Ovary (tissue), 7 donors: ENCODE measurements at regions not wholly inside any gene's neighbourhood (a gene's known extent, or its start where the extent isn't known, plus 50 kb on each side); places are given as distances from the start of the nearest gene placed in this dataset.

ENCODE experiments used
- DNase-seq, 5 donors: peaks; one replicate each; pipeline ENCODE4 v3.0.0-alpha.2; 2019 to 2020
- H3K27ac ChIP-seq, 2 donors: fragments of 200-600 bp; one replicate each; pipeline versions ENCODE4 v1.5.1 to v1.8.0; 2019 to 2022
- H3K27me3 ChIP-seq: fragments of 200-600 bp; one replicate; pipeline ENCODE4 v1.8.0; 2022
- H3K36me3 ChIP-seq: fragments of 200-600 bp; sonication (generic); one replicate; pipeline ENCODE4 v1.5.1; 2019
- H3K4me1 ChIP-seq: one replicate; pipeline ENCODE4 v1.8.1; 2013; ENCODE audit warnings: mild to moderate bottlenecking, moderate library complexity; ENCODE audit not compliant: insufficient read depth
- H3K4me3 ChIP-seq: fragments of 200-600 bp; sonication (generic); one replicate; pipeline ENCODE4 v1.5.1; 2017
- H3K9me3 ChIP-seq, 2 donors: fragments of 200-600 bp in 1 of 2; sonication (generic) in 1 of 2; one replicate each; pipeline versions ENCODE4 v1.5.1 to v1.8.1; 2013 to 2019; ENCODE audit warnings: mild to moderate bottlenecking in 1 of 2, moderate library complexity in 1 of 2
- CTCF ChIP-seq, 3 donors: fragments of 450-650 bp in 2 of 3; fragments of 200-600 bp in 1 of 3; IDR thresholded peaks; one replicate each; pipeline versions ENCODE4 v1.5.1 to v1.8.0; 2016 to 2022; ENCODE audit warnings: antibody characterized with exemption in 3 of 3, mild to moderate bottlenecking in 1 of 3
- EP300 ChIP-seq: sonication (generic); formaldehyde crosslinking; IDR thresholded peaks from one replicate; pipeline ENCODE4 v1.6.1; 2017; ENCODE audit warnings: antibody characterized with exemption
- POLR2A ChIP-seq: fragments of 450-650 bp; IDR thresholded peaks from one replicate; pipeline ENCODE4 v1.6.1; 2017; ENCODE audit warnings: antibody characterized with exemption, mild to moderate bottlenecking, moderate library complexity
- WGBS, 3 donors: extraction: QIAGEN DNeasy Blood & Tissue Kit in 1 of 3; methylation state at CpG; one replicate each; pipeline versions ENCODE4 v1.1.5 to v1.1.7; 2013 to 2017; 5-methylcytosine and 5-hydroxymethylcytosine counted together
- intact Hi-C, 4 donors: fragments of 100-400 bp; cut with DNase I; formaldehyde crosslinking; loops; one replicate each; pipeline versions ENCODE4 v1.11.0 to v1.15.1; 2022 to 2023
- donor health status: DM: no; HTN: no; CAD: no; lungs with moderate emphysema.
- donor health status: DM: no; HTN: no; CAD: no.
- donor health status: Bipolar disorder and iron deficiency.
- donor health status: DM: no; HTN: no; CAD: no.
- donor health status: DM: yes; HTN: yes; CAD: no.

GRCh38 chr4:71259911-71260331 lies 78.9 kb upstream of the SLC4A4 start:
- Histone ChIP-seq H3K4me3 (no peak overlapping the region), H3K36me3 (no peaks in the 10 kb centered on the region), H3K9me3 (no peaks in the 10 kb centered on the region), H3K27me3 (no peaks in the 10 kb centered on the region), H3K4me1 (no peaks in the 10 kb centered on the region), H3K27ac (no peak overlapping the region)
- no peak for TF ChIP-seq POLR2A
- no peak for TF ChIP-seq CTCF (IDR thresholded peaks at IDR 0.05)
- no peak for TF ChIP-seq EP300
- DNase-seq = no peak
- intact Hi-C loops = no loop called here
- WGBS, 3 donors = 79 to 88% (median 83%) methylated on average over 3 of the region's 3 CpGs

GRCh38 chr4:71260544-71260943 lies 78.3 kb upstream of the SLC4A4 start:
- H3K9me3 ChIP-seq = no peaks in the 10 kb centered on the region
- H3K4me1 ChIP-seq = no peaks in the 10 kb centered on the region
- no peaks in the 10 kb centered on the region for H3K27me3 ChIP-seq
- 73 to 78% (median 74%) methylated on average over 1 of the region's 1 CpG for WGBS, 3 donors
- no peak for TF ChIP-seq EP300
- TF ChIP-seq CTCF (IDR thresholded peaks at IDR 0.05) = no peak
- TF ChIP-seq POLR2A = no peak
- H3K36me3 ChIP-seq = no peaks in the 10 kb centered on the region
- no peak overlapping the region for H3K27ac ChIP-seq
- no peak overlapping the region for H3K4me3 ChIP-seq
- intact Hi-C loops = no loop called here
- no peak for DNase-seq

GRCh38 chr4:71261001-71261400 lies 77.8 kb upstream of the SLC4A4 start:
- H3K36me3 ChIP-seq = no peaks in the 10 kb centered on the region

GRCh38 chr4:71261633-71262121 lies 77.1 kb upstream of the SLC4A4 start:
- Histone ChIP-seq H3K9me3 (no peaks in the 10 kb centered on the region), H3K36me3 (no peaks in the 10 kb centered on the region), H3K4me3 (no peak overlapping the region), H3K27me3 (no peaks in the 10 kb centered on the region), H3K4me1 (no peaks in the 10 kb centered on the region), H3K27ac (no peak overlapping the region)
- no peak for TF ChIP-seq POLR2A
- TF ChIP-seq EP300 = no peak
- TF ChIP-seq CTCF (IDR thresholded peaks at IDR 0.05) = no peak
- intact Hi-C loops = no loop called here
- WGBS, 3 donors = 59 to 81% (median 61%) methylated on average over 3 of the region's 3 CpGs
- no peak for DNase-seq

More at GRCh38 chr4:71261001-71261400, 77.8 kb upstream of the SLC4A4 start:
- H3K4me3 ChIP-seq = no peak overlapping the region
- no peaks in the 10 kb centered on the region for H3K4me1 ChIP-seq
- WGBS, 3 donors = 64 to 68% (median 67%) methylated on average over 6 of the region's 6 CpGs
- intact Hi-C loops = no loop called here
- H3K27me3 ChIP-seq = no peaks in the 10 kb centered on the region
- no peaks in the 10 kb centered on the region for H3K9me3 ChIP-seq
- TF ChIP-seq POLR2A (no peak), CTCF (IDR thresholded peaks at IDR 0.05) (no peak), EP300 (no peak)
- no peak for DNase-seq
- no peak overlapping the region for H3K27ac ChIP-seq
